Activated B cell treated with CpG ODN at 0.5 μM for 24 hours (primary cell): ENCODE measurements at regions not wholly inside any gene's neighbourhood (a gene's known extent, or its start where the extent isn't known, plus 50 kb on each side); places are given as distances from the start of the nearest gene placed in this dataset.

Experiments
- ATAC-seq: fragments of 200-7000 bp; cut with Tn5 transposase; one replicate; pipeline ENCODE4 v1.10.0; 2021; ENCODE audit warnings: low read depth, mild to moderate bottlenecking, moderate library complexity
- CTCF ChIA-PET: fragments of 350-600 bp; sonication (Branson Sonifier 250); formaldehyde crosslinking; loops from one replicate; lab custom pipeline; 2021; ENCODE audit warnings: antibody characterized with exemption; lab: Charles Lee
- POLR2A ChIA-PET: fragments of 350-600 bp; sonication (Branson Sonifier 250); formaldehyde crosslinking; loops from one replicate; lab custom pipeline; 2021; ENCODE audit warnings: antibody characterized with exemption; lab: Charles Lee
- DNase-seq: peaks from one replicate; pipeline ENCODE4 v3.0.0; 2022
- H3K27ac Mint-ChIP-seq: one replicate; pipeline ENCODE4 v1.8.0; 2020; ENCODE audit warnings: mixed read lengths
- H3K27me3 Mint-ChIP-seq: one replicate; pipeline ENCODE4 v1.8.0; 2021; ENCODE audit warnings: mixed read lengths
- H3K36me3 Mint-ChIP-seq: one replicate; pipeline ENCODE4 v1.8.0; 2021; ENCODE audit warnings: low read depth, mixed read lengths
- H3K4me1 Mint-ChIP-seq: one replicate; pipeline ENCODE4 v1.8.0; 2021; ENCODE audit warnings: mixed read lengths
- H3K4me3 Mint-ChIP-seq: one replicate; pipeline ENCODE4 v1.8.0; 2020; ENCODE audit warnings: mild to moderate bottlenecking, mixed read lengths
- H3K9me3 Mint-ChIP-seq: one replicate; pipeline ENCODE4 v1.8.0; 2020; ENCODE audit warnings: mixed read lengths
- intact Hi-C: fragments of 100-400 bp; cut with micrococcal nuclease; formaldehyde crosslinking; loops from one replicate; pipeline ENCODE4 v1.15.1; 2024
- TF ChIP-seq, protein P1 (sequence below): fragments of 200-600 bp; IDR thresholded peaks from one replicate; pipeline ENCODE4 v1.8.0; 2022; ENCODE audit warnings: antibody characterized with exemption, mild to moderate bottlenecking

DNA sequence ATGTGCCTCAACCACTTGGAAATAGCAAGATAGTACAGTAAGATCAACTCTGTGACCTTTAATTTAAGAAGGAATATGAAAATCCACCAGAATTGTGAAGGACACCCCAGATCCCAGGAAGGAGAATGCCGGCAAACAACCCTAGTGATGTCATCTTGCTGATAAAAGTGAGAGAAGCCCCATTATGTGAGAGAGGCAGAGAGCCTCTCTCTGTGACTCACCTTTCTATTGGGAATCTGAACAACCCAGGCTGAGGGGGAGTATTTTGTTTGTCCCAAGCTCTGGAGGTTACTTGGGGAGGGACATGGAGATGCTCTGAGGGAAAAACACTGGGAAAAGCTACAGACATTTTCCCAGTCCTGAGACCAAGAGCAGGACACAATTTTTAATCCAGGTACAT lies 188.3 kb upstream of the FERMT1 start:
- intact Hi-C loops, result no loop called here
- Mint-ChIP-seq H3K27ac (no peak overlapping the region), H3K36me3 (no peaks in the 10 kb centered on the region), H3K27me3 (no peaks in the 10 kb centered on the region), H3K4me1 (no peaks in the 10 kb centered on the region), H3K9me3 (peaks cover 14% of the 10 kb centered on the region), H3K4me3 (no peak overlapping the region)
- CTCF ChIA-PET, result no interaction called here
- ATAC-seq (no peak), DNase-seq (no peak)
- POLR2A ChIA-PET, result no interaction called here
- TF ChIP-seq, protein P1, sequence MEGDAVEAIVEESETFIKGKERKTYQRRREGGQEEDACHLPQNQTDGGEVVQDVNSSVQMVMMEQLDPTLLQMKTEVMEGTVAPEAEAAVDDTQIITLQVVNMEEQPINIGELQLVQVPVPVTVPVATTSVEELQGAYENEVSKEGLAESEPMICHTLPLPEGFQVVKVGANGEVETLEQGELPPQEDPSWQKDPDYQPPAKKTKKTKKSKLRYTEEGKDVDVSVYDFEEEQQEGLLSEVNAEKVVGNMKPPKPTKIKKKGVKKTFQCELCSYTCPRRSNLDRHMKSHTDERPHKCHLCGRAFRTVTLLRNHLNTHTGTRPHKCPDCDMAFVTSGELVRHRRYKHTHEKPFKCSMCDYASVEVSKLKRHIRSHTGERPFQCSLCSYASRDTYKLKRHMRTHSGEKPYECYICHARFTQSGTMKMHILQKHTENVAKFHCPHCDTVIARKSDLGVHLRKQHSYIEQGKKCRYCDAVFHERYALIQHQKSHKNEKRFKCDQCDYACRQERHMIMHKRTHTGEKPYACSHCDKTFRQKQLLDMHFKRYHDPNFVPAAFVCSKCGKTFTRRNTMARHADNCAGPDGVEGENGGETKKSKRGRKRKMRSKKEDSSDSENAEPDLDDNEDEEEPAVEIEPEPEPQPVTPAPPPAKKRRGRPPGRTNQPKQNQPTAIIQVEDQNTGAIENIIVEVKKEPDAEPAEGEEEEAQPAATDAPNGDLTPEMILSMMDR, result no peak

GRCh38 chr20:6305536-6305935 lies 182.7 kb upstream of the FERMT1 start:
- no peak overlapping the region for H3K4me3 Mint-ChIP-seq
- no peaks in the 10 kb centered on the region for H3K27me3 Mint-ChIP-seq
- POLR2A ChIA-PET, result no interaction called here
- CTCF ChIA-PET, result no interaction called here
- intact Hi-C loops, result no loop called here
- H3K9me3 Mint-ChIP-seq, result peaks cover 6% of the 10 kb centered on the region
- no peaks in the 10 kb centered on the region for H3K4me1 Mint-ChIP-seq
- TF ChIP-seq, protein P1, result no peak
- H3K36me3 Mint-ChIP-seq, result no peaks in the 10 kb centered on the region
- no peak overlapping the region for H3K27ac Mint-ChIP-seq
- DNase-seq (no peak), ATAC-seq (no peak)

- Mint-ChIP-seq H3K36me3 (no peaks in the 10 kb centered on the region), H3K27ac (no peak overlapping the region), H3K27me3 (no peaks in the 10 kb centered on the region), H3K9me3 (peaks cover 2% of the 10 kb centered on the region), H3K4me1 (no peaks in the 10 kb centered on the region), H3K4me3 (no peak overlapping the region)
- intact Hi-C loops, result no loop called here
- POLR2A ChIA-PET, result no interaction called here
- CTCF ChIA-PET, result no interaction called here
- ATAC-seq (no peak), DNase-seq (no peak)
- TF ChIP-seq, protein P1, result no peak
These were observed 179.2 kb upstream of the FERMT1 start for GRCh38 chr20:6302041-6302440.

DNA sequence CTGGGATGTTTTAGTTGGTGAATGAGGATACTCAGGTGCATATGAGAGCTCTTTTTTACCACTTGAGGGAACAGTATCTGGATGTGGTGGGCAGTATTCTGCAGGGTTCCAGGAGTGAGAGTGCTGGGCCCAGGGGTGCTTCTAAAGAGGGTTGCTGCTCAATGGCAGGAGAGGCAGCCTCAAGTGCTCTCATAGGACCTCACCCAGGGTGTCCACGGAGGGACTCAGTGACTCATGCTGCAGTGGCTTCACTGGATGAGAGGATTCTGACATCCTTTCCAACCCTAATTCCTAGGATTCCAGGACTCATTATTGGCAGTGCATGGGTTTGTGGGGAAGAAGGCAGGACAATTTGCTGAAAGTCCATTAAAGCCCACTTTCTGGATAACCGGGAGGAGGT lies 176.6 kb upstream of the FERMT1 start:
- no peaks in the 10 kb centered on the region for H3K27me3 Mint-ChIP-seq
- H3K9me3 Mint-ChIP-seq, result peaks cover 2% of the 10 kb centered on the region
- no peak overlapping the region for H3K27ac Mint-ChIP-seq
- H3K4me1 Mint-ChIP-seq, result no peaks in the 10 kb centered on the region
- DNase-seq (no peak), ATAC-seq (no peak)
- H3K4me3 Mint-ChIP-seq, result no peak overlapping the region
- intact Hi-C loops, result no loop called here
- POLR2A ChIA-PET, result no interaction called here
- TF ChIP-seq, protein P1, result no peak
- CTCF ChIA-PET, result no interaction called here
- H3K36me3 Mint-ChIP-seq, result no peaks in the 10 kb centered on the region

DNA sequence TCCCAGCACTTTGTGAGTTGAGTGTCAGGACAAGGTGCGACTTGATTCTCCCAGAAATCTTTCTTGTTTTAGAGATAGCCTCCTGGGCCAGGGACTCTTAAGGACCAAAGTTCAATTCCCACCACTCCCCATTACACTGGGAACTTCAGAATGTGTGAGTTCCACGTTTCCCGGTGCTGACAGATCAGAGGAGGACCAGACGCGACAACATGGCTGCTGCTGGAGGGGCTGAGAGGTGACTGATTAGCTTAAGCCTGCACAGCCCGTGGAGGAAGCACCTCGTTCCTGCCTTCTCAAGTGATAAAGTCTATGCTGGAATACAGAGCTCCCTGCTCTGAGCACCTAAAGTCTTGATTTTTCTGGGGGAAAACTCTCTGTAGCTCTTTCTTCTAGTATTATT lies 175.2 kb upstream of the FERMT1 start:
- no peak for DNase-seq
- ChIA-PET CTCF (no interaction called here), POLR2A (no interaction called here)
- TF ChIP-seq, protein P1, result no peak
- Mint-ChIP-seq H3K4me1 (no peaks in the 10 kb centered on the region), H3K9me3 (peaks cover 2% of the 10 kb centered on the region), H3K36me3 (no peaks in the 10 kb centered on the region), H3K27ac (no peak overlapping the region), H3K27me3 (no peaks in the 10 kb centered on the region), H3K4me3 (no peak overlapping the region)
- intact Hi-C loops, result no loop called here
- ATAC-seq, result no peak
